Germinal center (tissue), 1 donor: ENCODE measurements at regions not wholly inside any gene's neighbourhood (a gene's known extent, or its start where the extent isn't known, plus 50 kb on each side); places are given as distances from the start of the nearest gene placed in this dataset.
"Not testable (repeated sequence)": the region's sequence is repeated elsewhere in the genome, so short reads cannot be mapped to it uniquely, and the experiment has no call there.

Source experiments
- DNase-seq: peaks from one replicate; pipeline ENCODE4 v3.0.0; 2012; ENCODE audit warnings: mixed read lengths, low spot score

DNA sequence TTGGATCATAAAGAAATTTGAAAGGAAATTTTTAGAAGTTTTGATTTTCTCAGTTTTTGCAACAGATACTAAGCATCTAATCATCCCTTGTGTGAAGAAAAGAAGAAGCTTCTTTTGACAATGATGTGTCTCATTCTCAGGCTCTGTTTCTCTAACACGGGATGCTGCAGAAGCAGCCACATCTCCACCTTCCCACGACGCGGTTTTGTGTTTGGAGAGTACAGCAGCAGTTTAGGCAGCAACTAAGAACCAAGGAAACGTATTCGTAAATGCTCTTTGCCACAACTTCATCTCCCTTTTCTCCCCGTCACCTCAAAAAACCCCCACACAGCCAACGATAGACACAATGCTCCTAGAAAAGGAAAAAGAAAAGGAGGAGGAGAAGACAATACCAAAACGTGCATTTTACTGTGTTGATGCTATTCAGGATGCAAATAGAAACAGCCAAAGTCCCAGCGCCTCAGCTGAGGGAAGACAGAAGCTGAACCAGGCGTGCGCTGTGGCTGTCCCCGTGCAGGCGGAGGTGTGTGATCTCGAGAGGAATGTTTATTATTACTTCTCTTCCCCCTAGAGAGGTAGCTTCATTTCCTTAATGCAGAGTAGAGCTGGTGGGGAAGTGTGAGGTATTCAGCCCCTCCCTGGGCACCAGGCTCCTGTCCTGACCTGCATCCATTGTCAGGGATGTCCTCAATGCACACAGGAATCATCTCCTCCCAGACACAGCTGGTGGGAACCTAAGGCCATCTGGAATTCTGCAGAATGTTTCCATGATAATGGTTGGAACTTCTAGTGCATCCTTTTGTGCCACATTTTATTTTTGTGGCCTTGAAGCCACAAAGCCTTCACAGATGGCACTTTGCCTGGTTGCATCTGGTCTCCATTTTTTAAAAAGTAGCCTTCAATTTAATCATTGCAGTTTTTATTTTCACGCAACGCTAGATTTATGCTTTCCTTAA, 174.6 kb upstream of the KLF6 start:
- DNase-seq = no peak

- no peak for DNase-seq
Measured at GRCh38 chr10:3958472-3958996, 173.5 kb upstream of the KLF6 start.

- no peak for DNase-seq
Measured at GRCh38 chr10:3955955-3956617, 171.1 kb upstream of the KLF6 start.

GRCh38 chr10:3955493-3955892, 170.5 kb upstream of the KLF6 start:
- DNase-seq = no peak

DNA sequence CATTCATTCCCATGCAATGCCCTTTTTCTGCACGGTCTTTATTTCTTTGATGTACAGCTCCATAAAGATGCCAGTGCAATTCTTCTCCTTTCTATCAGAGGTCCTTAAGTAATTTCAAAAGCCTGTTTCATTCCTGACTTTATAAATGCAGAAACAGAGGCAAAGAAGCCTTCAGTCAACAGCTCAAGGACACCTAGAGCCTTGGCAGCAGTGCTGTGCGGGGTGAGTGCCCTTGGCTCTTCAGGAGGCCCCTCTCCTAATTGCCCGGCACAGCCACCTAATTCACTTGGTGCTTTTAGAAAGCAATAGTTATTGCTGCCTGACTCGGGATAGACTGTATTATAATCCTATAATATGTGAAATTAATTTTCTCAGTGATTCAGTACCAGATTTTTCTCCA, 169.6 kb upstream of the KLF6 start:
- no peak for DNase-seq

DNA sequence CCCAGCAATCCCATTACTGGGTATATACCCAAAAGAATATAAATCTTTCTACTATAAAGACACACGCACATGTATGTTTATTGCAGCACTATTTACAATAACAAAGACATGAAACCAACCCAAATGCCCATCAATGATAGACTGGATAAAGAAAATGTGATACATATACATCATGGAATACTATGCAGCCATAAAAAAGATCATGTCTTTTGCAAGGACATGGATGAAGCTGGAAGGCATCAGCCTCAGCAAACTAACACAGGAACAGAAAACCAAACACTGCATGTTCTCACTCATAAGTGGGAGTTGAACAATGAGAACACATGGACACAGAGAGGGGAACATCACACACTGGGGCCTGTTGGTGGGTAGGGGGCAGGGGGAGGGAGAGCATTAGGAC, 169.0 kb upstream of the KLF6 start:
- not testable (repeated sequence) for DNase-seq

GRCh38 chr10:3951993-3952392, 167.0 kb upstream of the KLF6 start:
- DNase-seq = no peak

DNA sequence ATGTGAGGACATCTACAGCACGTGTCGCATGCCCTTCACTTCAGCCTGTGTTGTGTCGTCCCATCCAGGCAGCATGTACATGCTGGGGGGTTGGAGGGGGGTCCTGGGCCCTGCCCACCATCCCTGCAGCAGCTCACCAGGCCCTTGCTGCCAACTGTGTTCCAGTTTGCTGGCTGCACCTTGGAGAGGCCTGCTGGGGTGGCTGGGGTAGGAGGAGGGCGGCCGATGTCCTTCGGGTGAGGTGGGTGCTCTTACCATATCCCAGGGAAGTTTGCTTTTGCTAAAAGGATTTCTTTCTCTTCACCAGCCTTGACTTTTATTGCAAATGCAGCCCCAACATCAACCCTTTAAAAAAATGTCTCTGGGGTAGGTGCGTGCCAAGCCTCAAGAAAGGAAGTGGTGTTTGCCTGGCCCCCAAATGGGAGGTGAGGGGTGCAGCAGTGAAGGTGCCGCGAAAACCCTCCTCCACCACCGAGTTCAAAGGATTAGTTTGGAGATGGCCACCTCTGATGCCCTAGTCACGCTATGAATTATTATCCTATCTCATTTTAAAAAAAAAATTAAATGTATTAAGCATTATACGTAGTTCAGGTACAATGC, 165.8 kb upstream of the KLF6 start:
- no peak for DNase-seq

DNA sequence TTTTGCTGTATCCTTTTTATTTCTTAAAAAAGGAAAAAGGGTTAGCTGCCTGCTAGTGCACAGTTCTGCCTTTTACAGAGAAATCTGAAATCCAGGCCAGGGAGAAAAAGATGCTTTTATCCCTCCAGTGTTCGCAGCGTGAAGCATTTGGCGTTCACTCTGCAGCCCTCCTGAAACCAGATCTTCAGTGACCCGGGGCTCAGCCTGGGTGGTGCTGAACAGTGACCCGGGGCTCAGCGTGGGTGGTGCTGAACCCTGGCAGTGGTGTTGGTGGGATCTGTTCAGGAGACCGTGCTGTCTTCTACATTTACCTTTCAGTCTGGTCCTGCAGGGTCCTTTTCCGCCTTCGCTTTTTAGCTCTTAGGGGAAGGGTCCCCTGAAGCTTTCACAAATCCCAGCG, 164.7 kb upstream of the KLF6 start:
- no peak for DNase-seq

DNA sequence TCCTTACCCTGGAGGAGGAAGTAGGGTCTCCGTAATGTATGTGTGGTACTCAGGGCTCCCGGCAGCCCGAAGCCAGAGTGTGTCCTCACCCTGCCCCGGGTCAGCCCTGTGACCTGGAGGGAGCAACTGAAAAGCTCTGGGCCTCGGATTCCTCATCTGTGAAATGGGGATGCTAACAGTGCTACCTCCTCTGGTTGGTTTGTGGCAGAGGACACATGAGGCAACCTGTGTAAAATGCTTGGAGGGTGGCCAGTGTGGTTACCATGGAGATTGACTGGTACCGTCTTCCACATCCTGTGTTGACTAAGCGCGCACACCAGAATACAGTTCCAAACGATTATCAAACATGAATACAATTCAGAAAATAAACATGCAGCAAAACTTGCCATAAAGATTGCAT, 163.8 kb upstream of the KLF6 start:
- DNase-seq = no peak

- DNase-seq = no peak
Measured at GRCh38 chr10:3946234-3947229, 161.5 kb upstream of the KLF6 start.

DNA sequence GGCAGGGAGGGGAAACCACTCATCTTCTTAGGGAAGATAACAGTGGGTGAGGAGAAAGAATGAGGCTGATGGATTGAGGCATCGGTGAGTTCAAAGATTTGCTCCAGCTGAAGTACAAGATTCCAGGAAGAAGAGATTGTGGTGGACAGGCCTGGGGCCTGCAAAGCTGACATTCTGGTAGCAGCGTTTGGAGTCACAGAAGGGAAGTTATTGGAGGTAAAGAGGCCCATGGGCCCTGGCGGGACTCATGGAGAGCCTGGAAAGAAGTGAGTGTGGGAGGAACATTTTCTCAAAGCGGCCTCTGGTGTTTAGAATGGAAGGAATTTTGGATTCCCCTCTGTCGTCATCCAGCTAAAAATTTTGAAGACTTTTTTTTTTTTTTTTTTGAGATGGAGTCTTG, 160.0 kb upstream of the KLF6 start:
- no peak for DNase-seq

- no peak for DNase-seq
Measured at GRCh38 chr10:3944591-3944990, 159.6 kb upstream of the KLF6 start.

GRCh38 chr10:3943695-3944257, 158.8 kb upstream of the KLF6 start:
- no peak for DNase-seq

GRCh38 chr10:3942937-3943489, 158.0 kb upstream of the KLF6 start:
- DNase-seq = no peak

DNA sequence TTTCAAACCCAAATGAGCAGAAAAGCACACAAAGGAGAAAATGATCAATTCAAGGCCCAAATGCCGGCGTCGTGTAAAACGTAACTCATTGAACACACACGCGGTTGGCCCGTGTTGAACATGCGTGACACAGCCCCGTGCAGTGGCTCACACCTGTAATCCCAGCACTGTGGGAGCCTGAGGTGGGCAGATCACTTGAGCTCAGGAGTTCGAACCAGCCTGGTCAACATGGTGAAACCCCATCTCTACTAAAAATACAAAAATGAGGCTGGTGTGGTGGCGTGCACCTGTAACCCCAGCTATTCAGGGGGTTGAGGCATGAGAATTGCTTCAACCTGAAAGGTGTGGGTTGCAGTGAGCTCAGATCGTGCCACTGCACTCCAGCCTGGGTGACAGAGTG, 156.7 kb upstream of the KLF6 start:
- DNase-seq = no peak

DNA sequence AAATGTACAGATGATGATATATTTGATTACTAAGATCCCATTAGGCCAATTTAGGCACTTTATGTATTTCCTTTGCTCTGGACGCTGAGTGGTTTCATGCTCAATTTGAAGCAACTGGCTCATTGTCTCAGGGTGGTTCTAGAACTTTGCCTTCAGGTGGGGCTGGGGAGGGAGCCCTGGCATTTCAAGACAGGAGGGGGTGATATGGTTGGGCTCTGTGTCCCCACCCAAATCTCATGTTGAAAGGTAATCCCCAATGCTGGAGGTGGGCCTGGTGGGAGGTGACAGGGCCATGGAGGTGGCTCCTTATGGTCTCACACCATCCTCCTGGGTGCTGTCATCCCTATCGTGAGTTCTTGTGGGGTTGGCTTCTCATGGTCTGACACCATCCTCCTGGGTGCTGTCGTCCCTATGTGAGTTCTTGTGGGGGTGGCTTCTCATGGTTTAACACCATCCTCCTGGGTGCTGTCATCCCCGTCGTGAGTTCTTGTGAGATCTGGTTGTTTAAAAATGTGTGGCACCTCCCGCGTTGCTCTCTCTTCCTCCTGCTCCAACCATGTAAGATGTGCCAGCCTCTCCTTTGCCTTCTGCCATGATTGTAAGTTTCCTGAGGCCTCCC, 151.5 kb upstream of the KLF6 start:
- DNase-seq = no peak

- no peak for DNase-seq
Measured at GRCh38 chr10:3935933-3936359, 150.9 kb upstream of the KLF6 start.

- peak; percentile 45 for DNase-seq
Measured at GRCh38 chr10:3935141-3935540, 150.1 kb upstream of the KLF6 start.

- DNase-seq = no peak
Measured at GRCh38 chr10:3933733-3934132, 148.7 kb upstream of the KLF6 start.
